ENCODE measurements at regions not wholly inside any gene's neighbourhood (a gene's known extent, or its start where the extent isn't known, plus 50 kb on each side); places are given as distances from the start of the nearest gene placed in this dataset.

- no peak for DNase-seq (ENCODE audit: insufficient read length, low spot score, missing footprints)
- H3K79me2 ChIP-seq (ENCODE audit: insufficient read depth, low read length): no peaks in the 10 kb centered on the region
- no peaks in the 10 kb centered on the region for H3K4me1 ChIP-seq (ENCODE audit: insufficient read depth, low read length)
- no peak overlapping the region for H3K4me3 ChIP-seq (ENCODE audit: insufficient read depth, low read length)
- no peak overlapping the region for H2AFZ ChIP-seq (ENCODE audit: low read length)
- H3K9me3 ChIP-seq (ENCODE audit: low read depth, low read length): no peaks in the 10 kb centered on the region
- no peaks in the 10 kb centered on the region for H3K27me3 ChIP-seq (ENCODE audit: insufficient read depth, low read length)
- H3K27ac ChIP-seq (ENCODE audit: low read depth, low read length): no peak overlapping the region
- no peaks in the 10 kb centered on the region for H3K36me3 ChIP-seq (ENCODE audit: insufficient read depth, low read length)
- TF ChIP-seq CTCF (IDR thresholded peaks at IDR 0.05; ENCODE audit: extremely low read depth, low read depth, low read length): no peak
- H3K4me2 ChIP-seq (ENCODE audit: insufficient read depth, low read length): no peak overlapping the region
- no peaks in the 10 kb centered on the region for H4K20me1 ChIP-seq (ENCODE audit: insufficient read depth, low read length)
These were observed 1295.1 kb downstream of the EFNB2 start for GRCh38 chr13:105240371-105240770.

- Histone ChIP-seq H3K79me2 (ENCODE audit: insufficient read depth, low read length) (no peaks in the 10 kb centered on the region), H2AFZ (ENCODE audit: low read length) (peak overlapping the region; percentile 70), H4K20me1 (ENCODE audit: insufficient read depth, low read length) (no peaks in the 10 kb centered on the region), H3K27me3 (ENCODE audit: insufficient read depth, low read length) (no peaks in the 10 kb centered on the region), H3K36me3 (ENCODE audit: insufficient read depth, low read length) (no peaks in the 10 kb centered on the region), H3K4me1 (ENCODE audit: insufficient read depth, low read length) (no peaks in the 10 kb centered on the region), H3K4me3 (ENCODE audit: insufficient read depth, low read length) (no peak overlapping the region), H3K9me3 (ENCODE audit: low read depth, low read length) (no peaks in the 10 kb centered on the region), H3K27ac (ENCODE audit: low read depth, low read length) (no peak overlapping the region), H3K4me2 (ENCODE audit: insufficient read depth, low read length) (no peak overlapping the region)
- TF ChIP-seq CTCF (IDR thresholded peaks at IDR 0.05; ENCODE audit: extremely low read depth, low read depth, low read length): no peak
- DNase-seq (ENCODE audit: insufficient read length, low spot score, missing footprints): no peak
These were observed 1303.0 kb downstream of the EFNB2 start for GRCh38 chr13:105232439-105232838.

- DNase-seq (ENCODE audit: insufficient read length, low spot score, missing footprints): no peak
- TF ChIP-seq CTCF (IDR thresholded peaks at IDR 0.05; ENCODE audit: extremely low read depth, low read depth, low read length): no peak
- no peak overlapping the region for H3K4me2 ChIP-seq (ENCODE audit: insufficient read depth, low read length)
These were observed 1303.5 kb downstream of the EFNB2 start for GRCh38 chr13:105232006-105232405.

GRCh38 chr13:105231579-105231978 lies 1303.9 kb downstream of the EFNB2 start:
- no peak for DNase-seq (ENCODE audit: insufficient read length, low spot score, missing footprints)
- no peak overlapping the region for H3K27ac ChIP-seq (ENCODE audit: low read depth, low read length)
- no peaks in the 10 kb centered on the region for H3K79me2 ChIP-seq (ENCODE audit: insufficient read depth, low read length)
- no peaks in the 10 kb centered on the region for H4K20me1 ChIP-seq (ENCODE audit: insufficient read depth, low read length)
- H3K36me3 ChIP-seq (ENCODE audit: insufficient read depth, low read length): no peaks in the 10 kb centered on the region
- no peak overlapping the region for H3K4me2 ChIP-seq (ENCODE audit: insufficient read depth, low read length)
- TF ChIP-seq CTCF (IDR thresholded peaks at IDR 0.05; ENCODE audit: extremely low read depth, low read depth, low read length): no peak
- no peaks in the 10 kb centered on the region for H3K4me1 ChIP-seq (ENCODE audit: insufficient read depth, low read length)
- H3K27me3 ChIP-seq (ENCODE audit: insufficient read depth, low read length): no peaks in the 10 kb centered on the region
- H2AFZ ChIP-seq (ENCODE audit: low read length): no peak overlapping the region
- no peaks in the 10 kb centered on the region for H3K9me3 ChIP-seq (ENCODE audit: low read depth, low read length)
- H3K4me3 ChIP-seq (ENCODE audit: insufficient read depth, low read length): no peak overlapping the region

More at GRCh38 chr13:105232006-105232405, 1303.5 kb downstream of the EFNB2 start:
- Histone ChIP-seq H4K20me1 (ENCODE audit: insufficient read depth, low read length) (no peaks in the 10 kb centered on the region), H3K79me2 (ENCODE audit: insufficient read depth, low read length) (no peaks in the 10 kb centered on the region), H2AFZ (ENCODE audit: low read length) (no peak overlapping the region), H3K27ac (ENCODE audit: low read depth, low read length) (no peak overlapping the region), H3K4me3 (ENCODE audit: insufficient read depth, low read length) (no peak overlapping the region), H3K9me3 (ENCODE audit: low read depth, low read length) (no peaks in the 10 kb centered on the region), H3K4me1 (ENCODE audit: insufficient read depth, low read length) (no peaks in the 10 kb centered on the region), H3K27me3 (ENCODE audit: insufficient read depth, low read length) (no peaks in the 10 kb centered on the region), H3K36me3 (ENCODE audit: insufficient read depth, low read length) (no peaks in the 10 kb centered on the region)

Measured in osteoblast (primary cell).